Occipital lobe (tissue), 1 donor: ENCODE measurements at regions not wholly inside any gene's neighbourhood (a gene's known extent, or its start where the extent isn't known, plus 50 kb on each side); places are given as distances from the start of the nearest gene placed in this dataset.
"Not testable (repeated sequence)": the region's sequence is repeated elsewhere in the genome, so short reads cannot be mapped to it uniquely, and the experiment has no call there.

Experiments used
- DNase-seq: peaks from one replicate; lab custom pipeline; 2025; lab: John Stamatoyannopoulos, UW

DNA sequence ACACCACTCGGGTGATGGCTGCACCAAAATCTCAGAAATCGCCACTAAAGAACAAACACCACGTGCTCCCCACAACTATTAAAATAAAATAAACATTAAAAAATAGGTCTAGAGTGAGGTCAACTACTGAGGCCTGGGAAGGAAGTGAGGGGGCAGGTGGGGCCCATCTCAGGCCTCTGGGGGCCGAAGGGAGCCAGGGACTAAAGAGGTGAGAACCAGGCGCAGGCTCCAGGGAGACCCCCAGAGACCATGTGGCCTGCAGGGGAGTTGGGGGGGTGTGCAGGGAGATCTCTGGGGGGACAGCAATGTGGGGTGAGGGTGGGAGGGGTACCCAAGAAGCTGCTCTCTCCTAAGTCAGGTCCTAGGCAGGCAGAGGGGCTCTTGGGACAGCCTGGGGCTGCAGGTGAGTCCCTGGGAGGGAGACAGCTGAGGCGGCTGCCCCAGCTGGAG is 111.3 kb upstream of the SMURF2 start:
- DNase-seq: no peak

DNA sequence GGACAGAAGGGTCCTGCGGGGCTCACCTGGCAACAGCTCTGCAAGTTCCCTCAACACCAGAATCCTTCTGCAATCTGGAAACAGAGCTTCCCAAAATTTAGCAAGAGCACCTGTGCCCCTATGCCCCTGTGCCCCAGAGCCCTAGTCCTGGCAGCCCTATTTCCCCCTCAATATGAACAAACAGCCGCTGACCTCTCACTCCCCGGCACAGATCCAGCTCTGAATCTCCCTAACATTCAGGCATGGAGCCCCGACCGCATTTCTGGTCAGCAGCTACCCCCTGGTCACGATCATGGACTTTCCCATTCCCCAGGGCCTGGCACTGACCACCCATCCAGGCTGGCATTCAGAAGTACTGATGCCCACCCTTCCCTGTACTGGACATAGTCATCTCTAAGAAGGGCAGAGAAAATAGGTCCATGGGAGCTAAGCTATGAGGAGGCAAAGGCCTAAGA is 110.8 kb upstream of the SMURF2 start:
- no peak for DNase-seq

DNA sequence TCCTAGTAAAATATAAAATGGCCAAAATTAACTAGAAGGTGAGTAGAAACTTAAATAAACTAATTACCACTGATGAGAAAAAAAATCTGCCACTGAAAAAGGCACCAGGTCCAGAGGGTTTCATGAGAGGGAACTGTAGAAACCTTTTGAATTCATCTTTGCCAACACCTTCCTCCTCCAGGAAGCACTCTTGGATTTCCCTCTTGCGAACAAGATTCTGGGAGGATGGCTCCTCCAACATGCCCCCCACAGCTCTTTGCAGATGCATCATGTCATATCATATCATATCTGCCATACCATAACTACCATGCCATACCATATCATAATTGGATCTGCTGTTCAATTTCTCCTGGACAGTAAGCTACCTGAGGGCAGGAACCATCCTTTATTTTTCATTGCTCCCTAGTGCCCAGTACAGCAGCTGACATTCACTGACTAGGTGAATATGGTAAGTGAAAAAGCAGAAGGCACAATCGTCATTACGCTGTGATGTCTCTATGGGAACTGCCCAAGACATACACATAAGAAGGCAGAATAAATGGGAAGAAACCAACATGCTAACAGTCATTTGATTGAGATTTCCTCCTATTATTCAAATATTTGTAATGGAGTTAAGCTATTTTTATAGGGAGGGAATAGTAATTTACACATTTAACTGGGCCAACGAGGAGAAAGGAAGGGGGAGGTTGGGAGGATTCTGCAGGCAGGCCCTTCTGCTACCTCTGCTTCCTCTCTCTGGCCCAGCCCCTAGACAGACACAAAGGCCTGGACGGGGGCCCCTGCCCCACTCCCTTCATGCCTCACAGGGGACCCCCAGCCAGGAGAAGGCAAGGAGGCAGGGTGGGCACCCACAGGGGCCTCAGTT is 110.1 kb upstream of the SMURF2 start:
- no peak for DNase-seq

DNA sequence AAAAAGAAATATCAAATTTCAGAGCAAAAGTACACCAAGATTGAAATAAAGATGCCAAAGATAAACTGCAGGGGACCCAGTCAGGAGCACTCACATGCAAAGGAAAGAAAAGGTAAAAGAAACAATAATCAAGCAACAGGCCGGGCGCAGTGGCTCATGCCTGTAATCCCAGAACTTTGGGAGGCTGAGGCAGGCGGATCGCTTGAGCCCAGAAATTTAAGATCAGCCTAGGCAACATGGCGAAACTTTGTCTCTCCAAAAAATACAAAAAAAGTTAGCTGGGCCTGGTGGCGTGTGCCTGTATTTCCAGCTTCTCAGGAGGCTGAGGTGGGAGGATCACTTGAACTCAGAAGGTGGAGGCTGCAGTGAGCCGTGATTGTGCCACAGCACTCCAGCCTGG is 107.6 kb upstream of the SMURF2 start:
- no peak for DNase-seq

DNA sequence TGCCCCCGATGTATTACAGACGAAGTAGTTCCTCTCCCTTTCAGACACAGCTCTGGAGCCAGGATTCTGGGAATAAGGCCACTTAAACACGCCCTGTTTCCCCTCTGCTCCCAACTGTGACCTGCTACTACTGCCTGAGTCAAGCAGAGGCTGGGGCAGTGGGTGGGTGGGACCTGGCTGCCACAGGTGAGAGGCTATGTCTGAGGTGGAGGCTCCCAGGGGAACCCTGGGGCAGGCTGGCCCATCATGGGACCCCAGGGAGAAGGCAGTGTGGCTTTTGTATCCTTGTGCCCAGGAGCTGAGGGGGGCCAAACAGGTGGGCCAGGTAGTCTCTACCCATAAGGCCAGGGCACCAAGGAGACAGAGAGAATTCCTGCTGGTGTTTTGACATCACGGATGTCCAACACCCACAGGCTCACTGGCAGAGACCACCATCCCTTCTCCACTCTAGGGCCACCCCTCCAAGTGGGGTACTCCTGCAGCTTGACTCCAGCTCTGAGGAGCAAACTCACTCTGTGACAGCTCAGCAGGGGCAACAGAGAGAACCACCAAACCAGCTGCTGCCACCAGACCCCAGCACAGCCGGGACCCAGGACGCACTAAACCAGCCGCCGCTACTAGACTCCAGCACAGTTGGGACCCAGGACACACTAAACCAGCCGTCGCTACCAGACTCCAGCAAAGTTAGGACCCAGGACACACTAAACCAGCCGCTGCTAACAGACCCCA is 105.3 kb upstream of the SMURF2 start:
- DNase-seq: no peak

DNA sequence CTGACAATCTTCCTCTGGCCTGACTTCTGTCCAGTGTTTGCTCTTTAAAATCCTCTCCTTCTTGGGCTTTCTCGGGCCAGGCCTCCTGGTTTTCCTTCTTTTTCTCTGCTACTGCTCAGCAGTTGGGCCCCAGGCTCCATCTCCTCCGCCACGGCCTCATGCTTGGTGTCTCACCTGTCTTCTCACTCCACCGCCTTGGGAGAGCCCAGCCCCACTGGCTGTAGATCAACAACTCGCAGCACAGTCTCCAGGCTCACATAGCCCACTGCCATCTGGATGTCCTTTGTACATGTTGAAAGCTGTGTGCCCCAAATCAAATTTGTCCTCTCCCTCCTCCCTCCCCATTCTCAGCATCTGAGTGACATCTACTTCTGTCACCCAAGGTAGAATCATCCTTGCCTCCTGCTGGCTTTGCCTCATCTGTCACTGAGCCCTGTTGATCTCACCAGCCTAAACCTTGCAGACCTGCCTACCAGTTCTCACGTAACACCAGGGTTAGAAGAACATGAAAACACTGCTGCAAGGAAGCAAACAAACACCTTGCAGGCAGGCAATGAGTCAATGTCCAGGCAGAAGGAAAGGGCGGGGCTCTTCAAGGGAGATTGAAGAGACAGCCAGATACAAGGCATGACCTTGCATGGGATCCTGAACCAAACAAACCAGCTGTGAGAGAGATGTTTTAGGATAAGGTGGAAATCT is 103.2 kb upstream of the SMURF2 start:
- DNase-seq: no peak

DNA sequence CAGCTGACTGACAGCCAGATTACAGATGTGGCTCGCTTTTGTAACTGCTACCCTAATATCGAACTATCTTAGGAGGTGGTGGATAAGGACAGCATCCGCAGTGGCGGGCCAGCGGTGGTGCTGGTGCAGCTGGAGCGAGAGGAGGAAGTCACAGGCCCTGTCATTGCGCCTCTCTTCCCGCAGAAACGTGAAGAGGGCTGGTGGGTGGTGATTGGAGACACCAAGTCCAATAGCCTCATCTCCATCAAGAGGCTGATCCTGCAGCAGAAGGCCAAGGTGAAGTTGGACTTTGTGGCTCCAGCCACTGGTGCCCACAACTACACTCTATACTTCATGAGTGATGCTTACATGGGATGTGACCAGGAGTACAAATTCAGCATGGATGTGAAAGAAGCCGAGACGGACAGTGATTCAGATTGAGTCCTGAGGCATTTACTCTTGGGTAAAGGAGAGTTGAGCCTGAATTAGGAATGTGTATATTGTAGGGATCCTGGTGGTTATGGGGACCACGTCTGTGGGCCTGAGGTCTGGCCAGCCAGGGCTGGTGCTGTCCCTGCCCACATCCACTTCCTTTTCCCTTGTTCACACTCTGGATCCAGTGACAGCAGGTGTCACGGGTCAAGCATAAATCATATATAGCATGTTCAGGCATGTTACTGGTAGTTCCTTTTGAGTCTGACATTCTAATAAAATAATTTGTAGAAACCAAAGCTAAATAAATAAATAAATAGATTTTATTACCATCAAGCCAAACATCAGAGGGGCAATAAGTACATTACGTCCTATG is 89.0 kb upstream of the SMURF2 start:
- no peak for DNase-seq

DNA sequence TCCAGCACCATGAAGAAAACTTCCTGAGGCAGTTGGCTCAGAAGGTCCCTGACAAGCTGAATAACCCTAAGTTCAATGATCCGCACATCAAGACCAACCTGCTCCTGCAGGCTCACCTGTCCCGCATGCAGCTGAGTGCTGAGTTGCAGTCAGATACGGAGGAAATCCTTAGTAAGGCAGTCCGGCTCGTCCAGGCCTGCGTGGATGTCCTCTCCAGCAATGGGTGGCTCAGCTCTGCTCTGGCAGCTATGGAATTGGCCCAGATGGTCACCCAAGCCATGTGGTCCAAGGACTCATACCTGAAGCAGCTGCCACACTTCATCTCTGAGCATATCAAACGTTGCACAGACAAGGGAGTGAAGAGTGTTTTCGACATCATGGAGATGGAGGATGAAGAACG is 88.4 kb upstream of the SMURF2 start:
- no peak for DNase-seq

DNA sequence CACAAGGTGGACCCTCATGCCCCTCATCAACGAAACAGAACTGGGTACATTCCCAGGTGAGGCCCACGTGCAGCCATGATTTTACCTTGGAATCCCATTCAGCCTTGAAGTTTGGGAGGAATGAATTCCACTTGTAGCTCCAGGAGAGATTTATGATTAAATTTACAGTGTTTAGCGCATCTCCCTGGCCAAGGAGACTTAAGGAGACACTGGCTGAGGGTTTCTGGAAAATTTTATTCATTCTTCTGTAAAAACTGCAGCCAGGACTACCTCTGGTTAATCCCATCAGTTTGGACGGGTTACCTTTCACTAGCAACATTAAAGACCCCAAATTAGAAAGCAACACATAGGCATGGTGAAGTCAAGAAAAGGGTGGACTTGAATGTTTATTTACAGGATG is 87.2 kb upstream of the SMURF2 start:
- DNase-seq: no peak

DNA sequence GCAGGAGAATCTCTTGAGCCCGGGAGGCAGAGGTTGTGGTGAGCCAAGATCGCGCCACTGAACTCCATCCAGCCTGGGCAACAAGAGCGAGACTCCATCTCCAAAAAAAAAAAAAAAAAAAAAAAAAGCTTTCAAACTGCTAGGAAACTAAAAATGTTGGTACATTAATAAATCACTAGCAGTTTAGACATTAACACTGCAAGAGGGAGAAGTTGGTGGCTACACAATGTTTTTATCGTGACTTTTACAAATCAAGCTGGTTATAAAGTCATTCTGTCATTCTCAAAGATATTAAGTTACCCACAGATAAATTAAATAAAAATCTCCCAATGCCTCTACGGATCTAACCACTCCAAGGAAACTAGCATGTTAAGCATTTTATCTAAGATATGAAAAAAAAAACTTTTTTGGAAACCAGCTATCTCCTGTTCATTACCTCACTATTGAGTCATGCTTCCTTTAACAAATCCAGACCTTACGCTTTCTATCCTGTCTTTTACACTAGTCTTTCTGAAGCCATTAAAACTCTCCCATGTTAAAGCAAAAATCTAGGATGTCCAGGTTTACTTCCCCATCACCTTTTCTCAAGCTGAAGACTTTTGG is 85.9 kb upstream of the SMURF2 start:
- no peak for DNase-seq

DNA sequence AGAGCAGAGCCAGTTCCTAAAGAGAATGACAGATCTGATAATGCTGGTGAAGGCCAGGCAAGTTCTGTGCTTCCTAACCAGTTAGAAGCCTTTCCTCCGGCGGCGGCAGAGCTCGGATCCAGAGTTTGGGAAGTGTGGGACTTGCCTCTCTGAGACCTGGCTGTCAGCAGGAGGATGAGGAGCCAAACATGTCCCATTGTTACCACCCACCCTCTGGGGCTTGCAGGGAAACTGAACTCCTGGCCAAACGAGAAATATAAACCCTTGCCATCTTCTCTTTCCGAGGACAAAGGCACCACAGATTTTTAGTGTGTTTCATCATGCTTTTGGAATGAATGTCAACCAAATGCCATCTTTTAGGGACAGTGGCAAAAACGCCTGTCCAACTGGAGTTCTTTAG is 80.2 kb upstream of the SMURF2 start:
- DNase-seq: no peak

DNA sequence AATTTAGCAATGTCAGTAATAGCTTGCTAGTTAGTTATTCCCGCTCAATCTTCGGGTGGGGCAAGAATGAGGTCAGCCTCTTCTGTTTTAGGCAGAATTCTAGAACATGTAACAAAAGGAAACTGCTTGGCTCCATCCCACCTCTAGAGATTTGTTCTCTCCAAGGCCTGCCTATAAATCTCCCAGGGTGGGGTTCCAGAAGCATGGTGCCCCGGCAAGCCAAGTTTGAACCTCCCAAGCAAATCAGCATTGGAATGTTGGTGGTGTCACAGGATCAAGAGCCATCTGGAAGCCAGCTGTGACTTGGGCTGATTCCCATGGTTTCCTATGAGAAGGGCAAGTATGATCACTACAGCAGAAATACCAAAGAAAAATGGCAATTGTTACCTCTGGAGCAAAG is 79.8 kb upstream of the SMURF2 start:
- DNase-seq: not testable (repeated sequence)

DNA sequence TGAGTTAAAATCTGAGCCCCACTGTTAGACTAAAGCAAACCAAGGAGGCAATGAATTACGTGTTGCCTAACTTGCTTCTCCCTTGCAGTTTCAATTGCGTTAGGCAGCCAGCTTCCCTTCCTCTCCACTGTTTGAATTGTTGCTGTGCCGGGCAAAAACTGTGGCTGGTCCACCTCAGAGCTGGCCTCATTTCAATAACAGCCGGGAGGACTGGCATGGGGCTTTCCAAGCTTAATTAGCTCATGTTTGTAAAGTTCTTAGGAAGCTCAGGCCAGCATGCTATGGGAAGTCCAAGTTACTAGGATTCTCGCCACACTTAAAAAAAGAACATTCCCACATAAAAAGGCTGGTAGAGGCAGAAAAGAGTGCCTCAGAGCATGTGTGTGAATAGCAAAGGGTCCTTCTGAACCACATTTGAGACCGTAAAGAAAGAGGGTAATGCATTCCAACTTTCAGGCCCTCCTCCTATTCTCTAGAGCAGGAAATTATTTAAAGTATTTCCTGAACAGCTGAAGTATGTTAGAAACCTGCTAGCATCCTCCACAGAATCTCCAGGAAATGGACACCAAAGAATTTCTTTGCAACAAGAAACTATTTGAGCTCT is 79.0 kb upstream of the SMURF2 start:
- no peak for DNase-seq

DNA sequence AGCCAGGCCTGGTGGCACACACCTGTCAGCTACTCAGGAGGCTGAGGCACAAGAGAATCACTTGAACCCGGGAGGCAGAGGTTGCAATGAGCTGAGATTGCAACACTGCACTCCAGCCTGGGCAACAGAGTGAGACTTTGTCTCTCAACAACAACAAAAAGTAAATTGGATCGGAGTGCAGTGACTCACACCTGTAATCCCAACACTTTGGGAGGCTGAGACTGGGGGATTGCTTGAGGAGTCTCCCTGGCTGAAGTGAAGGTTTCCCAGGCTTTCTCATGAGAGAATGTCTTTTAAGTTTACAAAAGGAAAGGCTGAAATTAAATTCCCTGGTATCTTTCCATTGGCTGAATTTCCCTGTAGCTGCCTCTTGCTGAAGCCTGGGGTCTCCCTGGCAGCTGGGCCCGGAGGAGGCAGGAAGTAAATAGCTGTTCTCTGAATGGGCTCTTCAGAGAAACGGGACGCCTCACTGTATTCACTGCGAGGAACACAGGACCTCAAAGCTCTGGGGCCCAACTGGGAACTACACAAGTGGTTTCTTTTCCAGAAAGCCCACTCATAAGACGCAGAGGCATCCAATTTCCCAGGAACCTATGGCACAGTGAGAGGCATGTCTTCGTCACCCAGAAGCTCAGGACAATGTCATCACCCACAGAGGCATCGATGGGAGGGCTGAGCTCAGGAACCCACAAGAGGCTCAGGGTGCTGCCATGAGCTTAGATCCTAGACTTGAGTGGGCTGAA is 77.4 kb upstream of the SMURF2 start:
- DNase-seq: no peak

DNA sequence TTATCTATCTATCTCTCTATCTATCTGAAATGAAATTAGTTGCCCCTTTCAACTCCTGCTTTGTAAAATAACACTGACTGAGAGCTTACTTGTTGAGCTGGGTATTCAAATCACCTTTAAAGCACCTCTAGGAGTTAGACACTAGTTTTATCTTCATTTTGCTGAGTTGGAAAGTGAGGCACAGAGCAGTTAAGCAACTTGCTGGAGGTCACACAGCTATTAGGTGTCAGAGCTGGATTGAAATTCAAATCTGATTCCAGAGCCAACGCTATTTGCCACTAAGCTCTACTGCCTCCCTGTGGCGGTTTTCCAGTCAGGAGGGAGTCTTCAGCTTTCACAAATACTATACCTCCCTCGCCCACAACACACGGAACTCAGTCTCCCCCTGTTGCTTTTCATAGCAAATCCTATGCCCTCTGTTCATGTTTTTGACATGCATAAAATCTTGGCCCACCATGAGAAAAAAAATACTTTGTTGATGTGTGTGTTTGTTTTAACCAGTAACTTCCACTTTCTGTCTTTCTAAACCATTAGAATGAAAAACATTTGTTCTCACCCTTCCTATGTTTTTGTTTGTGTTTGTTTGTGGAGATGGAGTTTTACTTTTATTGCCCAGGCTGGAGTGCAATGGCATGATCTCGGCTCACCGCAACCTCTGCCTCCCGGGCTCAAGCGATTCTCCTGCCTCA is 74.8 kb upstream of the SMURF2 start:
- DNase-seq: no peak

DNA sequence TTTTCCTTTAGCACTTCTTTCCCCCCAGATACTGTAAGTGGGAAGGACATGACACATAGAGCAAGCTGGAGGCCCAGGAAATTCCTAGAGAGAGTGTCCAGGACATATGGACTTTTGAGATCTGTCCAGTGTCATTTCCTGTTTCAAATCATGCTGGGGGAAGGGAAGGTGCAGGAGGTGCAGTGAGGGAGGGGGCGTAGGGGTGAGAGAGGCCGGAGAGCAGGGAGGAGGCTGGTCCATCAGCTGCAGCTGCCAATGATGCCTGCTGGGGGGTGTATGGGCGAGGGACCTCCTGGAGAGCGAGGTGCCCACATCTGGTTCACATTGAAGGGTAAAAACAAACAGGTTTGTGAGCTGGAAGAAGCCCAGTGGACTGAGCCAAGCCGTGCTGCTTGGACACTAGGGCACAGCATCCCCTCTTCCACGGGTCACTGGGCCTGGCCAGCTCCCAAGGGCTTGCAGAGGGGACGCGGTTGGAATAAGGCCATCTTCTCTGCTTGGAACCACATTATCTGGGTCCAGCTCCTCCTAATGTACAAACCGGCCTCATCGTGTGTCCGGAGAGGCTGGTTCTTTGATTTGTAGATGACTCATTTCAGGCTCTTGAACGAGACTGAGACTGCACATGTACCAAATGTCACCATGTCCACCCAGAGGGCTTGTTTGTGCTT is 70.4 kb upstream of the SMURF2 start:
- DNase-seq: no peak

DNA sequence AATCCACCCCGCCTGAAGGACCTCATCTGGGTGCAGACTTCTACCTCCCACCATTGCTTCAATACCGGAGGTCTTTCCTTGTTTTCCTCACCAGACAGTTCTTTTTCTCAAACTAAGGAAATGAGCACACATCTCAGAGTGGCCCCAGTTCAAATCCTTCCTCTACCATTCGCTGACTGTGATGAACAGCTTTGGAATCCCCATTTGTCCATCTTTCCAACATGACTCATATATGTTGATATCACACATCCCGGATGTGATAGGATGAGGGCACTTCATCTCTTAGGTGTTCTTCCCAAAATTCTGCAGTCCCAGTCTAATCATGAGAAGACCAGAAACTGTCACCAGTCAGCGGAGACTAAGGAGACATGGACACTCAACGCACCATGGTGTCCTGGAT is 67.9 kb upstream of the SMURF2 start:
- not testable (repeated sequence) for DNase-seq

DNA sequence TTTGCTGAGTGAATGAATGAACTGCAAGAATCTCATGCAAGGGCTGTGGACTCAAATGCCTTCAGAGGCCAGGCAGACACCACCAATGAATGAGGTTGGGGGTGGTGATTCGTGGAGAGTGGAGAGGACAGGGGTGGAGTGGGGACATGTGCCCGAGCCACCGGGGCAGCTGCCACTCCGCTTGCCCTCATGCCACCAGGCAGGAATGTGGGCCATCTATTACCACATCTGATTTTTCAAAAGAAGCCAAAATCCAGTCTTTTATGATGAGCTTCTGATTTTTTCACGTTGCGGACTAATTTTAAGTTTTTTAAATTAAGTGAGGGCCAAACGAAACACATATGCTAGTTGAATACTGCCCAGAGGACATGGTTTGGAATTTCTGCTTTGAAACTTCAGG is 67.1 kb upstream of the SMURF2 start:
- no peak for DNase-seq
